IMR-90 (cell line): ENCODE measurements at regions not wholly inside any gene's neighbourhood (a gene's known extent, or its start where the extent isn't known, plus 50 kb on each side); places are given as distances from the start of the nearest gene placed in this dataset.

Source experiments
- ATAC-seq: fragments of 200-7000 bp; cut with Tn5 transposase; 2 replicates; pipeline ENCODE4 v1.9.1; 2020; ENCODE audit warnings: low read depth, mild to moderate bottlenecking, moderate library complexity
- BruUV-seq: library from RNA; stranded (reverse); fragments of 400-500 nt; replicated peaks from 2 replicates; lab custom pipeline; 2021; lab: Mats Ljungman, UMichigan
- CTCF ChIA-PET: fragments of 300-600 bp; formaldehyde crosslinking; extraction: SDS; loops from one replicate; lab custom pipeline; 2021; ENCODE audit warnings: antibody characterized with exemption; lab: Yijun Ruan, JAX
- POLR2A ChIA-PET: fragments of 300-600 bp; sonication (Branson Sonifier 250); formaldehyde crosslinking; loops from one replicate; lab custom pipeline; 2022; ENCODE audit warnings: antibody characterized with exemption; ENCODE audit not compliant: unreplicated experiment; lab: Charles Lee
- DNase-seq: peaks from one replicate; pipeline ENCODE4 v3.0.0; 2013
- H2AFZ ChIP-seq: replicated peaks from 2 replicates; pipeline ENCODE3; 2013; ENCODE audit warnings: low read length, mild to moderate bottlenecking; ENCODE audit not compliant: poor library complexity
- H2AK5ac ChIP-seq: 2 replicates; pipeline ENCODE4 v1.6.1; 2013; ENCODE audit warnings: low read depth, low read length, inconsistent platforms
- H2AK9ac ChIP-seq: replicated peaks from 2 replicates; pipeline ENCODE3; 2013; ENCODE audit warnings: mild to moderate bottlenecking, low read depth, low read length, moderate library complexity; ENCODE audit not compliant: poor library complexity
- H2BK120ac ChIP-seq: 2 replicates; pipeline ENCODE4 v1.6.1; 2013; ENCODE audit warnings: low read depth, low read length, inconsistent platforms
- H2BK15ac ChIP-seq: 3 replicates; pipeline ENCODE4 v1.6.1; 2013; ENCODE audit warnings: low read depth, low read length, inconsistent platforms
- H2BK20ac ChIP-seq: 2 replicates; pipeline ENCODE4 v1.6.1; 2013; ENCODE audit warnings: low read depth, mild to moderate bottlenecking, inconsistent platforms, low read length, moderate library complexity
- H2BK5ac ChIP-seq: 2 replicates; pipeline ENCODE4 v1.6.1; 2013; ENCODE audit warnings: mild to moderate bottlenecking, low read depth, low read length, inconsistent platforms; ENCODE audit not compliant: poor library complexity, severe bottlenecking
- H3K14ac ChIP-seq: replicated peaks from 2 replicates; pipeline ENCODE4 v1.6.1; 2013; ENCODE audit warnings: low read depth, low read length, inconsistent platforms
- H3K18ac ChIP-seq: 2 replicates; pipeline ENCODE4 v1.6.1; 2013; ENCODE audit warnings: low read depth, low read length, control low read depth
- H3K23ac ChIP-seq: 2 replicates; pipeline ENCODE4 v1.6.1; 2013; ENCODE audit warnings: low read depth, low read length, inconsistent platforms
- H3K27ac ChIP-seq: 2 replicates; pipeline ENCODE4 v1.5.1; 2013; ENCODE audit warnings: mild to moderate bottlenecking, control low read depth, low read length; ENCODE audit not compliant: insufficient read depth
- H3K27me3 ChIP-seq: 2 replicates; pipeline ENCODE4 v1.6.1; 2013; ENCODE audit warnings: low read length; ENCODE audit not compliant: control insufficient read depth, insufficient read depth
- H3K36me3 ChIP-seq: 2 replicates; pipeline ENCODE4 v1.6.1; 2013; ENCODE audit warnings: low read length, mixed read lengths; ENCODE audit not compliant: control insufficient read depth, insufficient read depth
- H3K4ac ChIP-seq: 2 replicates; pipeline ENCODE4 v1.6.1; 2013; ENCODE audit warnings: low read depth, low read length, inconsistent platforms
- H3K4me1 ChIP-seq: 2 replicates; pipeline ENCODE4 v1.6.1; 2013; ENCODE audit warnings: low read length, mixed read lengths; ENCODE audit not compliant: control insufficient read depth, insufficient read depth
- H3K4me2 ChIP-seq: 2 replicates; pipeline ENCODE4 v1.6.1; 2013; ENCODE audit warnings: low read depth, mild to moderate bottlenecking, control low read depth, low read length, moderate library complexity
- H3K4me3 ChIP-seq: 2 replicates; pipeline ENCODE4 v1.5.1; 2013; ENCODE audit warnings: low read depth, mild to moderate bottlenecking, control low read depth, low read length, moderate library complexity; ENCODE audit not compliant: insufficient read depth
- H3K56ac ChIP-seq: 2 replicates; pipeline ENCODE4 v1.6.1; 2013; ENCODE audit warnings: low read length, inconsistent platforms; ENCODE audit not compliant: insufficient read depth; ENCODE audit errors: extremely low read depth
- H3K79me1 ChIP-seq, 2 experiments: 2 replicates each; pipeline ENCODE4 v1.6.1; 2013; ENCODE audit warnings: low read length in 2 of 2, inconsistent platforms in 1 of 2, low read depth in 1 of 2
- H3K9ac ChIP-seq: 2 replicates; pipeline ENCODE4 v1.6.1; 2013; ENCODE audit warnings: low read depth, low read length, control low read depth
- H3K9me1 ChIP-seq: 2 replicates; pipeline ENCODE4 v1.6.1; 2013; ENCODE audit warnings: low read length, inconsistent platforms; ENCODE audit not compliant: insufficient read depth
- H3K9me3 ChIP-seq: 2 replicates; pipeline ENCODE4 v1.6.1; 2013; ENCODE audit warnings: low read length; ENCODE audit not compliant: control insufficient read depth, insufficient read depth
- H4K20me1 ChIP-seq: 2 replicates; pipeline ENCODE4 v1.6.1; 2013; ENCODE audit warnings: low read length, inconsistent platforms; ENCODE audit not compliant: insufficient read depth
- H4K5ac ChIP-seq: 2 replicates; pipeline ENCODE4 v1.6.1; 2013; ENCODE audit warnings: mild to moderate bottlenecking, low read depth, low read length, control low read depth
- H4K8ac ChIP-seq, 2 experiments: 2 replicates each; pipeline ENCODE4 v1.6.1; 2013; ENCODE audit warnings: low read depth in 2 of 2, low read length in 2 of 2, control low read depth in 1 of 2, inconsistent platforms in 1 of 2
- H4K91ac ChIP-seq: 2 replicates; pipeline ENCODE4 v1.6.1; 2013; ENCODE audit warnings: low read depth, low read length, inconsistent platforms; ENCODE audit not compliant: insufficient read depth
- BHLHE40 ChIP-seq: fragments of 150-350 bp; IDR thresholded peaks from 2 replicates; pipeline ENCODE4 v1.6.1; 2016; ENCODE audit warnings: mild to moderate bottlenecking, low read depth, low read length
- CEBPB ChIP-seq: IDR thresholded peaks from 2 replicates; pipeline ENCODE4 v1.6.1; 2012; ENCODE audit warnings: low read depth, low read length, improper control_type of control experiment
- CHD1 ChIP-seq: IDR thresholded peaks from 2 replicates; pipeline ENCODE4 v1.6.1; 2012; ENCODE audit warnings: low read depth, low read length, improper control_type of control experiment
- ELK1 ChIP-seq: fragments of 150-350 bp; IDR thresholded peaks from 2 replicates; pipeline ENCODE4 v1.6.1; 2016; ENCODE audit warnings: low read depth, mild to moderate bottlenecking, low read length, moderate library complexity, borderline replicate concordance
- FOS ChIP-seq: fragments of 150-350 bp; IDR thresholded peaks from 2 replicates; pipeline ENCODE4 v1.6.1; 2016; ENCODE audit warnings: low read depth, low read length
- MAFK ChIP-seq: IDR thresholded peaks from 2 replicates; pipeline ENCODE4 v1.6.1; 2012; ENCODE audit warnings: low read depth, low read length, improper control_type of control experiment
- MAZ ChIP-seq: IDR thresholded peaks from 2 replicates; pipeline ENCODE4 v1.6.1; 2012; ENCODE audit warnings: low read depth, mild to moderate bottlenecking, low read length, improper control_type of control experiment, moderate library complexity, borderline replicate concordance
- MXI1 ChIP-seq: IDR thresholded peaks from 2 replicates; pipeline ENCODE4 v1.6.1; 2012; ENCODE audit warnings: low read depth, mild to moderate bottlenecking, low read length, moderate library complexity, borderline replicate concordance
- NFE2L2 ChIP-seq: fragments of 150-350 bp; IDR thresholded peaks from 2 replicates; pipeline ENCODE4 v1.6.1; 2016; ENCODE audit warnings: low read depth, mild to moderate bottlenecking, low read length
- POLR2A ChIP-seq: IDR thresholded peaks from 2 replicates; pipeline ENCODE4 v1.6.1; 2012; ENCODE audit warnings: mild to moderate bottlenecking, low read depth, low read length
- RAD21 ChIP-seq: IDR thresholded peaks from 2 replicates; pipeline ENCODE4 v1.6.1; 2012; ENCODE audit warnings: low read length, improper control_type of control experiment
- RCOR1 ChIP-seq: IDR thresholded peaks from 2 replicates; pipeline ENCODE4 v1.6.1; 2012; ENCODE audit warnings: mild to moderate bottlenecking, low read length, improper control_type of control experiment; ENCODE audit not compliant: insufficient replicate concordance
- RFX5 ChIP-seq: IDR thresholded peaks from 2 replicates; pipeline ENCODE4 v1.8.0; 2012; ENCODE audit warnings: low read depth, mild to moderate bottlenecking, low read length, moderate library complexity
- SMC3 ChIP-seq: fragments of 150-350 bp; IDR thresholded peaks from 2 replicates; pipeline ENCODE4 v1.6.1; 2016; ENCODE audit warnings: low read depth, mild to moderate bottlenecking, antibody characterized with exemption, low read length, moderate library complexity
- WGBS, 2 experiments: methylation state at CpG; one replicate each; pipeline versions ENCODE4 v1.1.5 to v1.1.7; 2013; ENCODE audit warnings: missing lambda C conversion rate in 2 of 2; ENCODE audit not compliant: insufficient read length in 1 of 2; ENCODE audit errors: extremely low coverage in 2 of 2; 5-methylcytosine and 5-hydroxymethylcytosine counted together
- dilution Hi-C: fragments of 300-500 bp; cut with HindIII; formaldehyde crosslinking; loops from one replicate; pipeline ENCODE4 v1.14.3; 2018; ENCODE audit warnings: low sequenced_read_pairs; ENCODE audit not compliant: unreplicated experiment
- in situ Hi-C: fragments of 300-500 bp; cut with MboI; formaldehyde crosslinking; loops from 3 replicates; pipeline ENCODE4 v1.14.3; 2019; ENCODE audit warnings: low sequenced_read_pairs, inconsistent platforms, mixed read lengths
- intact Hi-C: fragments of 100-400 bp; cut with micrococcal nuclease; formaldehyde crosslinking; loops from 2 replicates; pipeline ENCODE4 v1.10.0; 2022
- TF ChIP-seq, protein P1 (sequence below): fragments of 150-350 bp; IDR thresholded peaks from 2 replicates; pipeline ENCODE4 v1.6.1; 2017; ENCODE audit warnings: mild to moderate bottlenecking, antibody characterized with exemption, low read length, low read depth

DNA sequence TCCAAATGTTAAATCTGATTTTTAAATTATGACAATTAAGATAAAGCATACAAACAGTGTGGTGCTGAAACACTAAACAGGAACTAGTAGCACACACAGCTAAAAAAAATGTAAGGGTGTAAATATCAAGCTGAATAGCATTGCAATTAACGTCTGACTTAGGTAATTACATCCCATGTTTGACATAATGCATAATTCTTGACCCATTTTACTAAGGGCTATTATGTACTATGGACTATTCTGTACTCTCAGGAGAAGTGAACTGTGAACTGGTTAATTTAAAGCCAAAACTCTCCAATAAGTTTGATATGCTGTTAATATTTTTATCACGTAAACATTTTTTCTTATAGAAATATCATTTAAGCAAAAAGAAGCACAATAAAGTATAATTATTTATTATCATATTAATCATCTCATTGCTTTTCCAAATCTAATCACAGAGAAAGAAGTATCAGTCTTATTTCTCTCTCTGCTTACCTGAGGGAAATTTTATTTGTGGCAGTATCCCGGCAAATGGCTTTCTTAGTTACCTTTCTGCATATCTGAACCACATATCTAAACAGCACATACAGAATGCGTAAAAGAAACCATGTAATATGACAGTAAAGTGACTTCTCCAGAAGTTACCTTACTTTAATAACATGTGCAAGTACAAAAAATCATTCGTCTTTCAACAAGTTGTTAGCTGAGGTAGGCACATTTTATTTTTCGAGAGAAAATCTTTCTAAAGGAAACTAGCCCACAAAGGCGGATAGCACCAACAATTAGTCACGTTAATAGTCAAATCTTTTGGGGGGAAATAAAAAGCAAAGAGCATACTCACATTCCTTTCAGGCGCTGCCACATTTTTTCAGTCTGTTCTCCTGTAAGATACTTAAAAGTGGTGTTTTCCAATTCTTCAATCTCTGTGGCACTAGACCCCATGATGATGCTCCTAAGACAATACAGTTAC is 94.9 kb upstream of the PDE1A start:
- Histone ChIP-seq H3K14ac (no peak overlapping the region), H4K20me1 (no peaks in the 10 kb centered on the region), H2BK5ac (no peak overlapping the region), H2AK5ac (no peak overlapping the region), H3K23ac (no peak overlapping the region), H3K56ac (no peak overlapping the region), H3K9ac (no peak overlapping the region), H2BK20ac (no peak overlapping the region), H3K9me1 (no peaks in the 10 kb centered on the region), H3K4ac (no peak overlapping the region), H3K18ac (no peak overlapping the region), H4K5ac (no peak overlapping the region), H2BK15ac (no peak overlapping the region), H3K4me3 (no peak overlapping the region), H3K4me2 (no peak overlapping the region), H3K27me3 (no peaks in the 10 kb centered on the region; the same call in 1 of the 2 replicates), H3K27ac (no peak overlapping the region), H3K4me1 (peaks cover 3% of the 10 kb centered on the region; the same call in 1 of the 2 replicates), H4K8ac (no peak overlapping the region), H2AFZ (no peak overlapping the region), H4K91ac (no peak overlapping the region), H3K36me3 (no peaks in the 10 kb centered on the region), H3K9me3 (no peaks in the 10 kb centered on the region), H2AK9ac (no peak overlapping the region), H3K79me1 (no peaks in the 10 kb centered on the region), H2BK120ac (no peak overlapping the region)
- WGBS, 2 experiments, result no CpG with 5 or more reads among the region's 9 CpGs
- ATAC-seq (no peak), DNase-seq (no peak)
- POLR2A ChIA-PET, result no interaction called here
- in situ Hi-C loops (no loop called here), intact Hi-C loops (no loop called here), dilution Hi-C loops (no loop called here)
- BruUV-seq, result no TSS peak
- CTCF ChIA-PET, result interaction anchor here (0.9 kb wide), 1 partner anchor 18 kb away, joined by 3 read pairs; no protein-coding TSS in a partner anchor
- TF ChIP-seq RAD21 (no peak), BHLHE40 (no peak), RFX5 (no peak), MXI1 (no peak), FOS (no peak), RCOR1 (no peak), MAZ (no peak), SMC3 (no peak), CHD1 (no peak), MAFK (no peak), CEBPB (no peak), NFE2L2 (no peak), ELK1 (no peak), POLR2A (no peak)
- TF ChIP-seq, protein P1, sequence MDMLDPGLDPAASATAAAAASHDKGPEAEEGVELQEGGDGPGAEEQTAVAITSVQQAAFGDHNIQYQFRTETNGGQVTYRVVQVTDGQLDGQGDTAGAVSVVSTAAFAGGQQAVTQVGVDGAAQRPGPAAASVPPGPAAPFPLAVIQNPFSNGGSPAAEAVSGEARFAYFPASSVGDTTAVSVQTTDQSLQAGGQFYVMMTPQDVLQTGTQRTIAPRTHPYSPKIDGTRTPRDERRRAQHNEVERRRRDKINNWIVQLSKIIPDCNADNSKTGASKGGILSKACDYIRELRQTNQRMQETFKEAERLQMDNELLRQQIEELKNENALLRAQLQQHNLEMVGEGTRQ, result no peak
